B cell (primary cell): ENCODE measurements at regions not wholly inside any gene's neighbourhood (a gene's known extent, or its start where the extent isn't known, plus 50 kb on each side); places are given as distances from the start of the nearest gene placed in this dataset.

ENCODE experiments used
- ATAC-seq: fragments of 200-7000 bp; cut with Tn5 transposase; one replicate; pipeline ENCODE4 v1.10.0; 2021; ENCODE audit warnings: low read depth, mild to moderate bottlenecking, moderate number of reproducible peaks, moderate library complexity
- CTCF ChIA-PET: fragments of 350-600 bp; sonication (Branson Sonifier 250); formaldehyde crosslinking; loops from one replicate; lab custom pipeline; 2021; ENCODE audit warnings: antibody characterized with exemption, inconsistent platforms; lab: Charles Lee
- POLR2A ChIA-PET: fragments of 350-600 bp; sonication (Branson Sonifier 250); formaldehyde crosslinking; loops from one replicate; lab custom pipeline; 2021; ENCODE audit warnings: antibody characterized with exemption; lab: Charles Lee
- DNase-seq: peaks from one replicate; pipeline ENCODE4 v3.0.0; 2013
- H2AFZ ChIP-seq: 2 replicates; pipeline ENCODE4 v1.6.1; 2012; ENCODE audit warnings: mild to moderate bottlenecking, low read depth, low read length; ENCODE audit not compliant: insufficient read depth, poor library complexity, severe bottlenecking
- H3K27ac ChIP-seq, 2 donors: 1 replicate in 1 of 2; 2 replicates in 1 of 2; pipeline ENCODE4 v1.5.1; 2012 to 2013; ENCODE audit warnings: low read length in 2 of 2, mild to moderate bottlenecking in 2 of 2, moderate library complexity in 1 of 2
- H3K27me3 ChIP-seq, 4 experiments: fragments of 200-600 bp in 1 of 4; sonication (generic) in 1 of 4; replicated peaks in 1 of 4; 1 replicate in 2 of 4; 2 replicates in 2 of 4; pipeline versions ENCODE4 v1.6.1 to v1.7.0; 2013 to 2016; ENCODE audit warnings: low read length in 3 of 4, mild to moderate bottlenecking in 2 of 4, mixed read lengths in 1 of 4, moderate library complexity in 1 of 4; ENCODE audit not compliant: insufficient read depth in 4 of 4, control insufficient read depth in 3 of 4; ENCODE audit errors: control extremely low read depth in 1 of 4
- H3K36me3 ChIP-seq, 2 experiments: replicated peaks in 1 of 2; 1 replicate in 1 of 2; 2 replicates in 1 of 2; pipeline versions ENCODE4 v1.6.1 to v1.7.1; 2013; ENCODE audit warnings: low read length in 1 of 2; ENCODE audit not compliant: insufficient read depth in 2 of 2, control insufficient read depth in 1 of 2; ENCODE audit errors: control extremely low read depth in 1 of 2, extremely low read depth in 1 of 2
- H3K4me1 ChIP-seq, 2 donors: fragments of 200-600 bp in 1 of 2; sonication (generic) in 1 of 2; 1 replicate in 1 of 2; 2 replicates in 1 of 2; pipeline versions ENCODE4 v1.5.1 to v1.6.1; 2013 to 2017; ENCODE audit warnings: low read length in 2 of 2; ENCODE audit not compliant: control insufficient read depth in 2 of 2, insufficient read depth in 2 of 2
- H3K4me2 ChIP-seq: replicated peaks from 2 replicates; pipeline ENCODE3; 2012; ENCODE audit warnings: mild to moderate bottlenecking, low read depth, low read length; ENCODE audit not compliant: poor library complexity, severe bottlenecking
- H3K4me3 ChIP-seq, 5 experiments: fragments of 200-600 bp in 1 of 5; sonication (generic) in 1 of 5; 1 replicate in 3 of 5; 2 replicates in 2 of 5; pipeline versions ENCODE4 v1.5.1 to v1.7.0; 2011 to 2016; ENCODE audit warnings: low read length in 4 of 5, mild to moderate bottlenecking in 4 of 5, low read depth in 2 of 5, control low read depth in 1 of 5, moderate library complexity in 1 of 5; ENCODE audit not compliant: insufficient read depth in 1 of 5; ENCODE audit errors: control extremely low read depth in 1 of 5, extremely low read depth in 1 of 5
- H3K79me2 ChIP-seq: fragments of 200-600 bp; sonication (generic); one replicate; pipeline ENCODE4 v1.6.0; 2016; ENCODE audit warnings: low read length; ENCODE audit not compliant: control insufficient read depth, insufficient read depth
- H3K9ac ChIP-seq: fragments of 200-600 bp; sonication (generic); 2 replicates; pipeline ENCODE4 v1.6.1; 2017; ENCODE audit warnings: mild to moderate bottlenecking, low read length, moderate library complexity
- H3K9me3 ChIP-seq, 3 donors: one replicate each; pipeline versions ENCODE4 v1.6.1 to v1.7.1; 2013; ENCODE audit warnings: low read length in 2 of 3; ENCODE audit not compliant: control insufficient read depth in 2 of 3, insufficient read depth in 1 of 3; ENCODE audit errors: control extremely low read depth in 1 of 3
- H4K20me1 ChIP-seq: 2 replicates; pipeline ENCODE4 v1.6.0; 2012; ENCODE audit warnings: mild to moderate bottlenecking, low read length; ENCODE audit not compliant: insufficient read depth, control insufficient read depth, poor library complexity, severe bottlenecking
- H3K27ac Mint-ChIP-seq: one replicate; pipeline ENCODE4 v1.8.0; 2021; ENCODE audit warnings: mixed read lengths
- H3K27me3 Mint-ChIP-seq: one replicate; pipeline ENCODE4 v1.8.0; 2021; ENCODE audit warnings: mixed read lengths
- H3K4me1 Mint-ChIP-seq: one replicate; pipeline ENCODE4 v1.8.0; 2021; ENCODE audit warnings: mixed read lengths
- H3K4me3 Mint-ChIP-seq: one replicate; pipeline ENCODE4 v1.8.0; 2021; ENCODE audit warnings: mixed read lengths
- H3K9me3 Mint-ChIP-seq: one replicate; pipeline ENCODE4 v1.8.0; 2022; ENCODE audit warnings: mixed read lengths; ENCODE audit not compliant: insufficient read depth
- CTCF ChIP-seq: fragments of 200-600 bp; IDR thresholded peaks from one replicate; pipeline ENCODE4 v1.8.0; 2022; ENCODE audit warnings: antibody characterized with exemption, mild to moderate bottlenecking
- EZH2 ChIP-seq: IDR thresholded peaks from 2 replicates; pipeline ENCODE4 v1.6.1; 2012; ENCODE audit warnings: borderline replicate concordance, low read depth, mild to moderate bottlenecking, moderate library complexity, low read length; ENCODE audit not compliant: insufficient read depth, poor library complexity, severe bottlenecking
- WGBS: methylation state at CpG from one replicate; pipeline ENCODE4 v1.1.5; 2013; ENCODE audit warnings: missing lambda C conversion rate; ENCODE audit not compliant: insufficient coverage; 5-methylcytosine and 5-hydroxymethylcytosine counted together
- intact Hi-C: fragments of 100-400 bp; cut with micrococcal nuclease; formaldehyde crosslinking; loops from one replicate; pipeline ENCODE4 v1.10.0; 2022

- ATAC-seq, result no peak
- intact Hi-C loops, result no loop called here
- no peaks in the 10 kb centered on the region for H3K36me3 ChIP-seq
- no peak for DNase-seq
- Mint-ChIP-seq H3K4me3 (no peak overlapping the region), H3K9me3 (no peaks in the 10 kb centered on the region), H3K27ac (no peak overlapping the region), H3K27me3 (peaks cover 86% of the 10 kb centered on the region), H3K4me1 (peaks cover 5% of the 10 kb centered on the region)
- no peak overlapping the region for H3K27ac ChIP-seq
- H3K9me3 ChIP-seq, result peaks cover 0 to 10% (median 0%) of the 10 kb centered on the region in 3 donors
- H3K4me3 ChIP-seq, result no peak overlapping the region
- no peak overlapping the region for H3K4me2 ChIP-seq
- H3K27me3 ChIP-seq, result peaks cover 0 to 43% (median 17%) of the 10 kb centered on the region in 4 experiments
- ChIA-PET POLR2A (no interaction called here), CTCF (interaction anchor here (0.6 kb wide), 1 partner anchor 396 kb away, joined by 4 read pairs; no protein-coding TSS in a partner anchor)
- no peaks in the 10 kb centered on the region for H3K79me2 ChIP-seq
- H4K20me1 ChIP-seq, result no peaks in the 10 kb centered on the region
- peaks cover under 1 to 6% of the 10 kb centered on the region in 2 donors for H3K4me1 ChIP-seq
- H3K9ac ChIP-seq, result no peak overlapping the region
- TF ChIP-seq EZH2, result no peak
- TF ChIP-seq CTCF, result no peak
- no peak overlapping the region for H2AFZ ChIP-seq
- WGBS, result 89% methylated on average over 2 of the region's 2 CpGs
These were observed 72.6 kb downstream of the FOXD1 start for GRCh38 chr5:73375949-73376348.

DNA sequence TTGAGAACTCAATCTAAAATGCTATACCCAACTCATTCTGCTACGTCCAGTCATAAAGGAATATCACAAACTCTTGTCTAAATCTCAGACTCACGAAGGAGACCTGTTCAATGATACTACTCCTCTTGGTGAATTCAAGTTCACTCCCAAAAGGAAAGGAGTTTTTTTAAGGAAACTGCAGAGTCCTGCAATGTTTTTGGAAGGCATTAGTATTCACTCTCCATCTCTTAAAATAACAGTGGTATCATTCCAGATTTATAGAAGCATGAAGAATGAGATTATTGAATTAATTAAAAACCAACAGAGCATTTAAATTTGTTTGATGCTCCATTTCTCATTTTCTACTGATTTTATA lies 73.4 kb downstream of the FOXD1 start:
- peaks cover 3% of the 10 kb centered on the region for H3K4me1 Mint-ChIP-seq
- Histone ChIP-seq H3K27me3 (peaks cover 0 to 35% (median 11%) of the 10 kb centered on the region in 4 experiments), H3K79me2 (no peaks in the 10 kb centered on the region), H2AFZ (no peak overlapping the region), H3K4me1 (no peaks in the 10 kb centered on the region), H3K4me3 (no peak overlapping the region), H3K4me2 (no peak overlapping the region), H3K36me3 (no peaks in the 10 kb centered on the region), H3K9ac (no peak overlapping the region), H3K27ac (no peak overlapping the region), H3K9me3 (peaks cover 0 to 3% (median 0%) of the 10 kb centered on the region in 3 donors), H4K20me1 (no peaks in the 10 kb centered on the region)
- TF ChIP-seq EZH2, result no peak
- WGBS, result 83% methylated on average over 1 of the region's 2 CpGs
- no peaks in the 10 kb centered on the region for H3K9me3 Mint-ChIP-seq
- H3K27ac Mint-ChIP-seq, result no peak overlapping the region
- ChIA-PET POLR2A (no interaction called here), CTCF (no interaction called here)
- H3K27me3 Mint-ChIP-seq, result peaks cover 78% of the 10 kb centered on the region
- no peak overlapping the region for H3K4me3 Mint-ChIP-seq
- no peak for ATAC-seq
- intact Hi-C loops, result no loop called here
- DNase-seq, result no peak
